A673 (cell line): ENCODE measurements at regions not wholly inside any gene's neighbourhood (a gene's known extent, or its start where the extent isn't known, plus 50 kb on each side); places are given as distances from the start of the nearest gene placed in this dataset.

Experiments used
- BruUV-seq: library from RNA; stranded (reverse); fragments of 400-500 nt; replicated peaks from 2 replicates; lab custom pipeline; 2021; lab: Mats Ljungman, UMichigan
- CTCF ChIA-PET: fragments of 300-600 bp; sonication (Branson Sonifier 250); formaldehyde crosslinking; loops from one replicate; lab custom pipeline; 2022; ENCODE audit warnings: antibody characterized with exemption; lab: Charles Lee
- POLR2A ChIA-PET: fragments of 300-600 bp; sonication (Branson Sonifier 250); formaldehyde crosslinking; loops from one replicate; lab custom pipeline; 2022; ENCODE audit warnings: antibody characterized with exemption; ENCODE audit not compliant: low non-redundant PET; lab: Charles Lee
- DNase-seq: peaks from one replicate; pipeline ENCODE4 v3.0.0-alpha.2; 2015; ENCODE audit warnings: low spot score
- H3K27ac ChIP-seq: fragments of 200-600 bp; sonication (generic); 2 replicates; pipeline ENCODE4 v1.5.1; 2016; ENCODE audit warnings: mixed run types, low read depth, mild to moderate bottlenecking, mixed read lengths, antibody characterized with exemption, low read length; ENCODE audit not compliant: poor library complexity, severe bottlenecking
- H3K27me3 ChIP-seq: fragments of 200-600 bp; sonication (generic); replicated peaks from 2 replicates; pipeline ENCODE4 v1.6.1; 2017; ENCODE audit warnings: mixed run types, low read depth, mild to moderate bottlenecking, mixed read lengths, antibody characterized with exemption, low read length; ENCODE audit not compliant: insufficient read depth, poor library complexity
- H3K36me3 ChIP-seq: fragments of 200-600 bp; sonication (generic); 2 replicates; pipeline ENCODE4 v1.6.1; 2016; ENCODE audit warnings: mixed run types, mild to moderate bottlenecking, mixed read lengths, antibody characterized with exemption, low read length; ENCODE audit not compliant: insufficient read depth, poor library complexity, severe bottlenecking
- H3K4me1 ChIP-seq: fragments of 200-600 bp; sonication (generic); 2 replicates; pipeline ENCODE4 v1.6.1; 2017; ENCODE audit warnings: mixed run types, mild to moderate bottlenecking, mixed read lengths, antibody characterized with exemption, low read length; ENCODE audit not compliant: insufficient read depth, poor library complexity, severe bottlenecking
- H3K4me3 ChIP-seq: fragments of 200-600 bp; sonication (generic); 2 replicates; pipeline ENCODE4 v1.5.1; 2016; ENCODE audit warnings: low read depth, mixed run types, mild to moderate bottlenecking, mixed read lengths, low read length; ENCODE audit not compliant: poor library complexity, severe bottlenecking
- H3K9me3 ChIP-seq: fragments of 200-600 bp; sonication (generic); 2 replicates; pipeline ENCODE4 v1.6.1; 2016; ENCODE audit warnings: mixed run types, low read depth, mild to moderate bottlenecking, mixed read lengths, antibody characterized with exemption, low read length; ENCODE audit not compliant: poor library complexity, severe bottlenecking
- CTCF ChIP-seq: fragments of 300-800, 200-600 bp; sonication (generic); conservative IDR thresholded peaks from 2 replicates; pipeline ENCODE4 v1.5.1; 2017; ENCODE audit warnings: low read depth, mild to moderate bottlenecking, antibody characterized with exemption, low read length, moderate library complexity, mixed read lengths
- EZH2 ChIP-seq: fragments of 200-600 bp; sonication (generic); IDR thresholded peaks from 2 replicates; pipeline ENCODE4 v1.6.1; 2017; ENCODE audit warnings: borderline replicate concordance, low read depth, mild to moderate bottlenecking, mixed read lengths, antibody characterized with exemption, low read length; ENCODE audit not compliant: poor library complexity, severe bottlenecking
- intact Hi-C: fragments of 100-400 bp; cut with micrococcal nuclease; formaldehyde crosslinking; loops from one replicate; pipeline ENCODE4 v1.10.0; 2022; ENCODE audit not compliant: unreplicated experiment

- Histone ChIP-seq H3K4me3 (no peak overlapping the region), H3K9me3 (no peaks in the 10 kb centered on the region), H3K27ac (no peak overlapping the region), H3K36me3 (no peaks in the 10 kb centered on the region), H3K27me3 (no peaks in the 10 kb centered on the region), H3K4me1 (no peaks in the 10 kb centered on the region)
- CTCF ChIA-PET, result no interaction called here
- no TSS peak for BruUV-seq
- TF ChIP-seq EZH2, result no peak
- TF ChIP-seq CTCF, result no peak
- DNase-seq, result no peak
- POLR2A ChIA-PET, result no interaction called here
- intact Hi-C loops, result no loop called here
Observed at GRCh38 chr2:156042895-156043294, 289.6 kb downstream of the NR4A2 start.

- DNase-seq, result no peak
- H3K4me1 ChIP-seq, result no peaks in the 10 kb centered on the region
- intact Hi-C loops, result no loop called here
- H3K27me3 ChIP-seq, result no peaks in the 10 kb centered on the region
- ChIA-PET POLR2A (no interaction called here), CTCF (no interaction called here)
- no peak for TF ChIP-seq CTCF
- no peaks in the 10 kb centered on the region for H3K9me3 ChIP-seq
- no peaks in the 10 kb centered on the region for H3K36me3 ChIP-seq
- no peak overlapping the region for H3K27ac ChIP-seq
- BruUV-seq, result no TSS peak
- no peak overlapping the region for H3K4me3 ChIP-seq
Observed at GRCh38 chr2:156038021-156038420, 294.5 kb downstream of the NR4A2 start.

GRCh38 chr2:156037482-156037881 lies 295.0 kb downstream of the NR4A2 start:
- ChIA-PET CTCF (no interaction called here), POLR2A (no interaction called here)
- no peak for DNase-seq
- TF ChIP-seq CTCF (no peak), EZH2 (no peak)
- H3K4me3 ChIP-seq, result no peak overlapping the region
- no peaks in the 10 kb centered on the region for H3K27me3 ChIP-seq
- BruUV-seq, result no TSS peak
- no peaks in the 10 kb centered on the region for H3K4me1 ChIP-seq
- H3K27ac ChIP-seq, result no peak overlapping the region
- H3K9me3 ChIP-seq, result no peaks in the 10 kb centered on the region
- no peaks in the 10 kb centered on the region for H3K36me3 ChIP-seq
- intact Hi-C loops, result no loop called here
